Mucosa of descending colon (tissue), 3 donors: ENCODE measurements at regions not wholly inside any gene's neighbourhood (a gene's known extent, or its start where the extent isn't known, plus 50 kb on each side); places are given as distances from the start of the nearest gene placed in this dataset.

Experiments used
- ATAC-seq: fragments of 200-7000 bp; cut with Tn5 transposase; one replicate; pipeline ENCODE4 v1.9.1; 2020; ENCODE audit warnings: mild to moderate bottlenecking, moderate library complexity
- DNase-seq, 3 donors: peaks; one replicate each; pipeline ENCODE4 v3.0.0-alpha.2; 2020
- H3K36me3 ChIP-seq: fragments of 200-600 bp; one replicate; pipeline ENCODE4 v1.8.0; 2021; ENCODE audit warnings: low read depth, mild to moderate bottlenecking
- H3K4me1 ChIP-seq: fragments of 200-600 bp; one replicate; pipeline ENCODE4 v1.8.0; 2021; ENCODE audit warnings: low read depth, mild to moderate bottlenecking
- H3K4me3 ChIP-seq: fragments of 200-600 bp; one replicate; pipeline ENCODE4 v1.8.0; 2021; ENCODE audit warnings: mild to moderate bottlenecking
- H3K9me3 ChIP-seq: fragments of 200-600 bp; one replicate; pipeline ENCODE4 v1.8.0; 2021; ENCODE audit warnings: mild to moderate bottlenecking
- CTCF ChIP-seq: fragments of 200-600 bp; IDR thresholded peaks from one replicate; pipeline ENCODE4 v1.8.0; 2022; ENCODE audit warnings: antibody characterized with exemption, mild to moderate bottlenecking
- intact Hi-C, 2 donors: fragments of 100-400 bp; cut with DNase I in 1 of 2; cut with micrococcal nuclease in 1 of 2; formaldehyde crosslinking; loops; one replicate each; pipeline versions ENCODE4 v1.11.0 to v1.11.1; 2022; cut with DNase I, micrococcal nuclease
- donor health status: DM: no; HTN: no; CAD: no; lungs with moderate emphysema.
- donor health status: DM: no; HTN: no; CAD: no.
- donor health status: DM: no; HTN: yes; CAD: no.

GRCh38 chr2:65490222-65490621, 57.8 kb upstream of the SPRED2 start:
- Histone ChIP-seq H3K36me3 (no peaks in the 10 kb centered on the region), H3K9me3 (no peaks in the 10 kb centered on the region), H3K4me3 (no peak overlapping the region), H3K4me1 (no peaks in the 10 kb centered on the region)
- intact Hi-C loops = no loop called here
- DNase-seq (no peak), ATAC-seq (no peak)
- TF ChIP-seq CTCF = no peak

GRCh38 chr2:65489269-65489668, 56.9 kb upstream of the SPRED2 start:
- ATAC-seq (peak; percentile 73), DNase-seq (peak in 2 of 3 donors; percentile 52 to 53)
- TF ChIP-seq CTCF = no peak
- no peaks in the 10 kb centered on the region for H3K4me1 ChIP-seq
- intact Hi-C loops = no loop called here
- no peak overlapping the region for H3K4me3 ChIP-seq
- no peaks in the 10 kb centered on the region for H3K36me3 ChIP-seq
- no peaks in the 10 kb centered on the region for H3K9me3 ChIP-seq

- ATAC-seq (no peak), DNase-seq (no peak)
- Histone ChIP-seq H3K9me3 (no peaks in the 10 kb centered on the region), H3K4me1 (no peaks in the 10 kb centered on the region), H3K4me3 (no peak overlapping the region), H3K36me3 (no peaks in the 10 kb centered on the region)
- intact Hi-C loops = no loop called here
- no peak for TF ChIP-seq CTCF
These were observed 56.1 kb upstream of the SPRED2 start for GRCh38 chr2:65488527-65488926.

GRCh38 chr2:65487404-65487803, 55.0 kb upstream of the SPRED2 start:
- intact Hi-C loops = no loop called here
- TF ChIP-seq CTCF = no peak
- Histone ChIP-seq H3K9me3 (no peaks in the 10 kb centered on the region), H3K4me3 (no peak overlapping the region), H3K4me1 (no peaks in the 10 kb centered on the region), H3K36me3 (no peaks in the 10 kb centered on the region)
- DNase-seq (no peak), ATAC-seq (no peak)

- Histone ChIP-seq H3K9me3 (no peaks in the 10 kb centered on the region), H3K4me3 (no peak overlapping the region), H3K36me3 (no peaks in the 10 kb centered on the region), H3K4me1 (no peaks in the 10 kb centered on the region)
- intact Hi-C loops = no loop called here
- ATAC-seq = no peak
- TF ChIP-seq CTCF = no peak
- DNase-seq = no peak
These were observed 54.4 kb upstream of the SPRED2 start for GRCh38 chr2:65486802-65487201.

GRCh38 chr2:65486282-65486681, 53.9 kb upstream of the SPRED2 start:
- DNase-seq (no peak), ATAC-seq (no peak)
- TF ChIP-seq CTCF = no peak
- H3K36me3 ChIP-seq = no peaks in the 10 kb centered on the region
- no peak overlapping the region for H3K4me3 ChIP-seq
- no peaks in the 10 kb centered on the region for H3K9me3 ChIP-seq
- intact Hi-C loops = no loop called here
- H3K4me1 ChIP-seq = no peaks in the 10 kb centered on the region
